CD4-positive, CD25-positive, alpha-beta regulatory T cell (primary cell): ENCODE measurements at regions not wholly inside any gene's neighbourhood (a gene's known extent, or its start where the extent isn't known, plus 50 kb on each side); places are given as distances from the start of the nearest gene placed in this dataset.
"Not testable (repeated sequence)": the region's sequence is repeated elsewhere in the genome, so short reads cannot be mapped to it uniquely, and the experiment has no call there.

Source experiments
- ATAC-seq, 2 donors: fragments of 150-1000 bp; cut with Tn5 transposase; one replicate each; pipeline ENCODE4 v1.10.0; 2021; ENCODE audit warnings: low read depth in 2 of 2, moderate number of reproducible peaks in 2 of 2, moderate library complexity in 1 of 2
- DNase-seq, 3 donors: peaks; one replicate each; pipeline versions ENCODE4 v3.0.0 to v3.0.0-alpha.2; 2012 to 2022; ENCODE audit warnings: mixed read lengths in 1 of 3
- H3K27ac ChIP-seq: one replicate; pipeline ENCODE4 v1.7.0; 2013; ENCODE audit warnings: mild to moderate bottlenecking, low read length; ENCODE audit not compliant: insufficient read depth, poor library complexity, severe bottlenecking
- H3K27me3 ChIP-seq: one replicate; pipeline ENCODE4 v1.7.0; 2013; ENCODE audit warnings: low read length; ENCODE audit not compliant: control insufficient read depth, insufficient read depth
- H3K36me3 ChIP-seq: one replicate; pipeline ENCODE4 v1.7.0; 2013; ENCODE audit warnings: mild to moderate bottlenecking, low read length, moderate library complexity; ENCODE audit not compliant: control insufficient read depth, insufficient read depth
- H3K4me1 ChIP-seq: 2 replicates; pipeline ENCODE4 v1.7.0; 2013; ENCODE audit warnings: mild to moderate bottlenecking, low read length; ENCODE audit not compliant: insufficient read depth, control insufficient read depth, poor library complexity, severe bottlenecking
- H3K4me3 ChIP-seq: one replicate; pipeline ENCODE4 v1.7.0; 2013; ENCODE audit warnings: low read depth, mild to moderate bottlenecking, low read length, moderate library complexity
- H3K9me3 ChIP-seq, 2 experiments: 1 replicate in 1 of 2; 2 replicates in 1 of 2; pipeline ENCODE4 v1.7.0; 2013; ENCODE audit warnings: low read length in 2 of 2, mild to moderate bottlenecking in 1 of 2, moderate library complexity in 1 of 2; ENCODE audit not compliant: control insufficient read depth in 2 of 2
- H3K27ac Mint-ChIP-seq, 3 donors: one replicate each; pipeline ENCODE4 v1.8.0; 2020 to 2022; ENCODE audit warnings: mild to moderate bottlenecking in 3 of 3, mixed read lengths in 3 of 3, moderate library complexity in 2 of 3
- H3K27me3 Mint-ChIP-seq: one replicate; pipeline ENCODE4 v1.8.0; 2022; ENCODE audit warnings: mild to moderate bottlenecking, mixed read lengths
- H3K36me3 Mint-ChIP-seq: one replicate; pipeline ENCODE4 v1.8.0; 2020; ENCODE audit warnings: mixed read lengths
- H3K4me1 Mint-ChIP-seq, 4 donors: one replicate each; pipeline ENCODE4 v1.8.0; 2020 to 2022; ENCODE audit warnings: mixed read lengths in 4 of 4, mild to moderate bottlenecking in 1 of 4
- H3K4me3 Mint-ChIP-seq, 4 donors: one replicate each; pipeline ENCODE4 v1.8.0; 2020 to 2022; ENCODE audit warnings: mild to moderate bottlenecking in 4 of 4, mixed read lengths in 4 of 4, moderate library complexity in 3 of 4
- H3K9me3 Mint-ChIP-seq, 7 donors: one replicate each; pipeline ENCODE4 v1.8.0; 2020 to 2022; ENCODE audit warnings: mixed read lengths in 7 of 7, mild to moderate bottlenecking in 3 of 7, moderate library complexity in 2 of 7

- H3K27ac ChIP-seq = no peak overlapping the region
- no peak overlapping the region for H3K4me3 ChIP-seq
- H3K4me1 ChIP-seq = peaks cover 10% of the 10 kb centered on the region
- H3K9me3 ChIP-seq = no peaks in the 10 kb centered on the region
- peaks cover 0 to 1% (median under 1%) of the 10 kb centered on the region in 4 donors for H3K4me1 Mint-ChIP-seq
- H3K4me3 Mint-ChIP-seq = no peak overlapping the region
- peak overlapping the region; percentile 24 to 67 (median 28) for H3K27ac Mint-ChIP-seq
- ATAC-seq (no peak), DNase-seq (no peak)
- peaks cover 0 to 4% (median 0%) of the 10 kb centered on the region in 7 donors for H3K9me3 Mint-ChIP-seq
- no peaks in the 10 kb centered on the region for H3K36me3 ChIP-seq
- no peaks in the 10 kb centered on the region for H3K27me3 ChIP-seq
- H3K27me3 Mint-ChIP-seq = no peaks in the 10 kb centered on the region
- no peaks in the 10 kb centered on the region for H3K36me3 Mint-ChIP-seq
Observed at GRCh38 chr1:185435696-185436379, 118.8 kb upstream of the IVNS1ABP start.

- no peak overlapping the region for H3K27ac ChIP-seq
- ATAC-seq = no peak
- H3K36me3 Mint-ChIP-seq = no peaks in the 10 kb centered on the region
Observed at GRCh38 chr1:185434721-185435120, 117.7 kb upstream of the IVNS1ABP start.

GRCh38 chr1:185433667-185434066, 116.6 kb upstream of the IVNS1ABP start:
- H3K9me3 ChIP-seq = no peaks in the 10 kb centered on the region
- H3K27ac ChIP-seq = no peak overlapping the region
- DNase-seq (no peak), ATAC-seq (no peak)
- no peaks in the 10 kb centered on the region for H3K36me3 ChIP-seq
- Mint-ChIP-seq H3K27ac (no peak overlapping the region), H3K27me3 (no peaks in the 10 kb centered on the region), H3K36me3 (no peaks in the 10 kb centered on the region), H3K4me3 (no peak overlapping the region), H3K9me3 (peaks cover 0 to 15% (median 4%) of the 10 kb centered on the region in 7 donors), H3K4me1 (no peaks in the 10 kb centered on the region)
- no peaks in the 10 kb centered on the region for H3K4me1 ChIP-seq
- H3K4me3 ChIP-seq = no peak overlapping the region
- H3K27me3 ChIP-seq = no peaks in the 10 kb centered on the region

More at GRCh38 chr1:185434721-185435120, 117.7 kb upstream of the IVNS1ABP start:
- Histone ChIP-seq H3K36me3 (no peaks in the 10 kb centered on the region), H3K4me3 (no peak overlapping the region), H3K4me1 (peaks cover 9% of the 10 kb centered on the region), H3K27me3 (no peaks in the 10 kb centered on the region), H3K9me3 (no peaks in the 10 kb centered on the region)
- Mint-ChIP-seq H3K4me1 (no peaks in the 10 kb centered on the region), H3K27me3 (no peaks in the 10 kb centered on the region), H3K27ac (no peak overlapping the region), H3K9me3 (peaks cover 0 to 7% (median 0%) of the 10 kb centered on the region in 7 donors), H3K4me3 (no peak overlapping the region)
- no peak for DNase-seq

- Histone ChIP-seq H3K9me3 (no peaks in the 10 kb centered on the region), H3K4me3 (no peak overlapping the region), H3K27me3 (no peaks in the 10 kb centered on the region), H3K4me1 (no peaks in the 10 kb centered on the region), H3K36me3 (no peaks in the 10 kb centered on the region), H3K27ac (no peak overlapping the region)
- DNase-seq (peak in 1 of 3 donors; percentile 80), ATAC-seq (no peak)
- H3K27ac Mint-ChIP-seq = no peak overlapping the region
- no peaks in the 10 kb centered on the region for H3K4me1 Mint-ChIP-seq
- no peak overlapping the region for H3K4me3 Mint-ChIP-seq
- no peaks in the 10 kb centered on the region for H3K27me3 Mint-ChIP-seq
- H3K9me3 Mint-ChIP-seq = peaks cover 0 to 15% (median 4%) of the 10 kb centered on the region in 7 donors
- no peaks in the 10 kb centered on the region for H3K36me3 Mint-ChIP-seq
Observed at GRCh38 chr1:185432948-185433347, 115.9 kb upstream of the IVNS1ABP start.

- Mint-ChIP-seq H3K27me3 (no peaks in the 10 kb centered on the region), H3K9me3 (peaks cover 0 to 15% (median 4%) of the 10 kb centered on the region in 7 donors)
Observed at GRCh38 chr1:185431612-185432011, 114.6 kb upstream of the IVNS1ABP start.

GRCh38 chr1:185429668-185430067, 112.6 kb upstream of the IVNS1ABP start:
- not testable (repeated sequence) for H3K36me3 ChIP-seq, H3K9me3 ChIP-seq, H3K4me1 Mint-ChIP-seq, H3K4me3 Mint-ChIP-seq, H3K36me3 Mint-ChIP-seq, ATAC-seq, H3K27ac ChIP-seq, H3K27me3 Mint-ChIP-seq, H3K27me3 ChIP-seq, H3K4me3 ChIP-seq, H3K4me1 ChIP-seq, DNase-seq
- Mint-ChIP-seq H3K27ac (peak overlapping the region in 1 of 3 donors; percentile 61), H3K9me3 (peaks cover 0 to 15% (median 4%) of the 10 kb centered on the region in 7 donors)

More at GRCh38 chr1:185431612-185432011, 114.6 kb upstream of the IVNS1ABP start:
- Mint-ChIP-seq H3K4me3 (no peak overlapping the region), H3K27ac (no peak overlapping the region), H3K4me1 (no peaks in the 10 kb centered on the region), H3K36me3 (no peaks in the 10 kb centered on the region)
- H3K4me3 ChIP-seq = no peak overlapping the region
- no peaks in the 10 kb centered on the region for H3K36me3 ChIP-seq
- H3K27ac ChIP-seq = no peak overlapping the region
- no peaks in the 10 kb centered on the region for H3K27me3 ChIP-seq
- no peaks in the 10 kb centered on the region for H3K4me1 ChIP-seq
- H3K9me3 ChIP-seq = no peaks in the 10 kb centered on the region
- DNase-seq (no peak), ATAC-seq (no peak)

- Mint-ChIP-seq H3K36me3 (no peaks in the 10 kb centered on the region), H3K9me3 (peaks cover 0 to 15% (median 4%) of the 10 kb centered on the region in 7 donors), H3K27me3 (no peaks in the 10 kb centered on the region), H3K4me1 (peaks cover 0 to 4% (median 0%) of the 10 kb centered on the region in 4 donors), H3K27ac (no peak overlapping the region), H3K4me3 (no peak overlapping the region)
- DNase-seq (no peak), ATAC-seq (no peak)
- Histone ChIP-seq H3K27ac (no peak overlapping the region), H3K36me3 (no peaks in the 10 kb centered on the region), H3K9me3 (no peaks in the 10 kb centered on the region), H3K4me3 (no peak overlapping the region), H3K27me3 (no peaks in the 10 kb centered on the region), H3K4me1 (no peaks in the 10 kb centered on the region)
Observed at GRCh38 chr1:185427776-185428175, 110.7 kb upstream of the IVNS1ABP start.

- no peak for ATAC-seq
- no peaks in the 10 kb centered on the region for H3K27me3 Mint-ChIP-seq
Observed at GRCh38 chr1:185427264-185427663, 110.2 kb upstream of the IVNS1ABP start.

More at GRCh38 chr1:185427264-185427663, 110.2 kb upstream of the IVNS1ABP start:
- H3K4me3 ChIP-seq = no peak overlapping the region
- H3K4me3 Mint-ChIP-seq = no peak overlapping the region
- no peaks in the 10 kb centered on the region for H3K4me1 ChIP-seq
- DNase-seq = no peak
- H3K27ac ChIP-seq = no peak overlapping the region
- H3K27me3 ChIP-seq = no peaks in the 10 kb centered on the region
- no peak overlapping the region for H3K27ac Mint-ChIP-seq
- H3K9me3 ChIP-seq = no peaks in the 10 kb centered on the region
- H3K9me3 Mint-ChIP-seq = peaks cover 0 to 13% (median 4%) of the 10 kb centered on the region in 7 donors
- no peaks in the 10 kb centered on the region for H3K36me3 ChIP-seq
- H3K4me1 Mint-ChIP-seq = peaks cover 0 to 4% (median 0%) of the 10 kb centered on the region in 4 donors
- no peaks in the 10 kb centered on the region for H3K36me3 Mint-ChIP-seq
